K562 (cell line): ENCODE measurements at regions not wholly inside any gene's neighbourhood (a gene's known extent, or its start where the extent isn't known, plus 50 kb on each side); places are given as distances from the start of the nearest gene placed in this dataset.

Experiments
- ATAC-seq: fragments of 200-7000 bp; cut with Tn5 transposase; 3 replicates; pipeline ENCODE4 v1.9.1; 2020; ENCODE audit warnings: moderate library complexity
- BruUV-seq: library from RNA; stranded (reverse); fragments of 400-500 nt; replicated peaks from 2 replicates; lab custom pipeline; 2021; lab: Mats Ljungman, UMichigan
- CTCF ChIA-PET: fragments of 300-600 bp; formaldehyde crosslinking; extraction: SDS; loops from one replicate; lab custom pipeline; 2021; ENCODE audit warnings: low intra/inter-chr PET ratio; lab: Yijun Ruan, JAX
- POLR2A ChIA-PET: fragments of 300-600, 350-650 bp; sonication (Branson Sonifier 250); formaldehyde crosslinking; extraction: SDS; loops from one replicate; lab custom pipeline; 2021; ENCODE audit warnings: antibody characterized with exemption, inconsistent platforms; lab: Yijun Ruan, JAX
- DNase-seq, 4 experiments: peaks; one replicate each; pipeline versions ENCODE4 v3.0.0 to v3.0.0-alpha.2; 2011 to 2018; ENCODE audit warnings: low spot score in 3 of 4, mixed read lengths in 3 of 4; ENCODE audit errors: extremely low read depth in 1 of 4
- FAIRE-seq: peaks from 2 replicates; lab custom pipeline; 2011; peaks lifted over from hg19 to GRCh38; lab: Jason Lieb, UNC
- H2AFZ ChIP-seq: 2 replicates; pipeline ENCODE4 v1.6.0; 2011; ENCODE audit warnings: low read depth, low read length, control low read depth, inconsistent platforms
- H3K27ac ChIP-seq: fragments of 200-600 bp; 3 replicates; pipeline ENCODE4 v1.8.0; 2011; ENCODE audit warnings: low read depth, mild to moderate bottlenecking, control low read depth, inconsistent platforms, low read length, moderate library complexity, mixed read lengths; ENCODE audit errors: extremely low read depth
- H3K27me3 ChIP-seq, 2 experiments: fragments of 300-600 bp in 1 of 2; 2 replicates in 1 of 2; 3 replicates in 1 of 2; pipeline versions ENCODE4 v1.6.0 to v1.8.0; 2011; ENCODE audit warnings: inconsistent platforms in 2 of 2, low read length in 2 of 2, mild to moderate bottlenecking in 1 of 2, mixed read lengths in 1 of 2, moderate library complexity in 1 of 2; ENCODE audit not compliant: control insufficient read depth in 2 of 2, insufficient read depth in 2 of 2
- H3K36me3 ChIP-seq: fragments of 300-600 bp; 3 replicates; pipeline ENCODE4 v1.8.0; 2011; ENCODE audit warnings: mild to moderate bottlenecking, low read length, inconsistent platforms; ENCODE audit not compliant: control insufficient read depth, insufficient read depth
- H3K4me1 ChIP-seq, 2 experiments: fragments of 200-600 bp in 1 of 2; replicated peaks in 1 of 2; 2 replicates in 1 of 2; 3 replicates in 1 of 2; pipeline versions ENCODE4 v1.5.1 to v1.8.0; 2011; ENCODE audit warnings: inconsistent platforms in 2 of 2, low read length in 2 of 2, mild to moderate bottlenecking in 1 of 2, mixed read lengths in 1 of 2, moderate library complexity in 1 of 2; ENCODE audit not compliant: control insufficient read depth in 2 of 2, insufficient read depth in 2 of 2
- H3K4me2 ChIP-seq: 2 replicates; pipeline ENCODE4 v1.6.1; 2011; ENCODE audit warnings: low read length, control low read depth, inconsistent platforms, mixed read lengths; ENCODE audit not compliant: insufficient read depth
- H3K4me3 ChIP-seq: fragments of 200-600 bp; sonication (generic), shearing (Covaris generic); 2 replicates; pipeline ENCODE4 v1.5.1; 2016; ENCODE audit warnings: control low read depth, inconsistent platforms
- H3K79me2 ChIP-seq: fragments of 200-600 bp; 3 replicates; pipeline ENCODE4 v1.8.0; 2011; ENCODE audit warnings: low read length, inconsistent platforms; ENCODE audit not compliant: control insufficient read depth, insufficient read depth
- H3K9ac ChIP-seq, 2 experiments: 2 replicates each; pipeline versions ENCODE4 v1.6.0 to v1.6.1; 2011; ENCODE audit warnings: low read depth in 2 of 2, low read length in 2 of 2, control low read depth in 1 of 2, inconsistent platforms in 1 of 2, mild to moderate bottlenecking in 1 of 2, mixed read lengths in 1 of 2; ENCODE audit not compliant: insufficient read depth in 1 of 2
- H3K9me1 ChIP-seq: one replicate; pipeline ENCODE4 v1.6.0; 2011; ENCODE audit warnings: inconsistent platforms, mild to moderate bottlenecking, low read length, moderate library complexity; ENCODE audit not compliant: control insufficient read depth, insufficient read depth
- H3K9me3 ChIP-seq: replicated peaks from 2 replicates; pipeline ENCODE4 v1.5.1; 2011; ENCODE audit warnings: low read depth, low read length, inconsistent platforms; ENCODE audit not compliant: control insufficient read depth, insufficient read depth
- H4K20me1 ChIP-seq: replicated peaks from 2 replicates; pipeline ENCODE4 v1.6.1; 2011; ENCODE audit warnings: low read length, inconsistent platforms, mixed read lengths; ENCODE audit not compliant: control insufficient read depth, insufficient read depth
- ASH1L ChIP-seq: fragments of 450-650 bp; IDR thresholded peaks from 2 replicates; pipeline ENCODE4 v1.6.1; 2018; ENCODE audit warnings: borderline replicate concordance, mild to moderate bottlenecking, low read depth; ENCODE audit not compliant: partially characterized antibody
- DACH1 ChIP-seq: fragments of 450-650 bp; IDR thresholded peaks from 2 replicates; pipeline ENCODE4 v1.6.1; 2018; ENCODE audit not compliant: partially characterized antibody
- GTF2F1 ChIP-seq: IDR thresholded peaks from 2 replicates; pipeline ENCODE4 v1.6.1; 2011; ENCODE audit warnings: low read depth, low read length, improper control_type of control experiment
- NKRF ChIP-seq: fragments of 450-650 bp; IDR thresholded peaks from 2 replicates; pipeline ENCODE4 v1.6.1; 2016; ENCODE audit warnings: borderline replicate concordance
- NR4A1 ChIP-seq, 2 experiments: fragments of 250-450 bp in 1 of 2; fragments of 450-650 bp in 1 of 2; sonication (Bioruptor Pico) in 1 of 2; IDR thresholded peaks; 2 replicates each; pipeline versions ENCODE4 v1.4.0 to v1.6.1; 2016 to 2020; ENCODE audit warnings: mild to moderate bottlenecking in 2 of 2, missing compliant biosample characterization in 1 of 2, missing genetic modification characterization in 1 of 2, moderate library complexity in 1 of 2
- PATZ1 ChIP-seq: fragments of 250-450 bp; sonication (Bioruptor Pico); IDR thresholded peaks from 2 replicates; pipeline ENCODE4 v1.5.0; 2020; ENCODE audit warnings: mild to moderate bottlenecking, borderline replicate concordance
- PCBP1 ChIP-seq: fragments of 200-400 bp; formaldehyde crosslinking; IDR thresholded peaks from 2 replicates; pipeline ENCODE4 v1.6.1; 2018; ENCODE audit warnings: mild to moderate bottlenecking, low read depth, low read length; ENCODE audit not compliant: poor library complexity, severe bottlenecking
- PHF8 ChIP-seq: fragments of 200-600 bp; sonication (generic); IDR thresholded peaks from 2 replicates; pipeline ENCODE4 v1.6.1; 2012; ENCODE audit warnings: mixed run types, mild to moderate bottlenecking, inconsistent platforms, low read length, moderate library complexity, borderline replicate concordance
- POLR2A ChIP-seq: fragments of 450-650 bp; conservative IDR thresholded peaks from 2 replicates; pipeline ENCODE4 v1.6.1; 2016
- RNF219 ChIP-seq: fragments of 250-450 bp; sonication (Bioruptor Pico); IDR thresholded peaks from 2 replicates; pipeline ENCODE4 v1.5.0; 2022; ENCODE audit warnings: mild to moderate bottlenecking
- SUPT5H ChIP-seq: fragments of 450-650 bp; IDR thresholded peaks from 2 replicates; pipeline ENCODE4 v1.6.1; 2016
- THRB ChIP-seq: fragments of 450-650 bp; formaldehyde crosslinking; conservative IDR thresholded peaks from 2 replicates; pipeline ENCODE4 v1.4.0; 2022; ENCODE audit warnings: mild to moderate bottlenecking, missing genetic modification characterization
- ZKSCAN8 ChIP-seq: fragments of 200-800 bp; sonication (Bioruptor generic); IDR thresholded peaks from 2 replicates; pipeline ENCODE4 v1.6.1; 2016; ENCODE audit warnings: missing genetic modification characterization, missing compliant biosample characterization
- ZNF232 ChIP-seq: sonication (generic); formaldehyde crosslinking; IDR thresholded peaks from 2 replicates; pipeline ENCODE4 v1.8.0; 2022; ENCODE audit warnings: mild to moderate bottlenecking, missing genetic modification reagents
- ZNF24 ChIP-seq: fragments of 450-650 bp; IDR thresholded peaks from 2 replicates; pipeline ENCODE4 v1.6.1; 2016
- ZNF766 ChIP-seq: fragments of 200-800 bp; sonication (Bioruptor generic); conservative IDR thresholded peaks from 2 replicates; pipeline ENCODE4 v1.6.1; 2016; ENCODE audit warnings: missing genetic modification characterization, missing compliant biosample characterization
- ZSCAN29 ChIP-seq: fragments of 450-650 bp; IDR thresholded peaks from 2 replicates; pipeline ENCODE4 v1.6.1; 2017
- WGBS: fragments of 100-300 bp; shearing (Covaris generic); methylation state at CpG from one replicate; pipeline ENCODE4 v1.1.6; 2016; ENCODE audit warnings: low coverage, mixed read lengths; ENCODE audit not compliant: insufficient coverage; ENCODE audit errors: missing lambda C conversion rate; 5-methylcytosine and 5-hydroxymethylcytosine counted together
- in situ Hi-C: fragments of 300-500 bp; cut with MboI; formaldehyde crosslinking; loops from 4 replicates; pipeline ENCODE4 v1.15.0; 2018; ENCODE audit warnings: inconsistent platforms, mixed read lengths
- intact Hi-C: fragments of 100-400 bp; cut with micrococcal nuclease; formaldehyde crosslinking; loops from 2 replicates; pipeline ENCODE4 v1.14.2; 2022

- Histone ChIP-seq H3K4me3 (no peak overlapping the region), H4K20me1 (no peaks in the 10 kb centered on the region), H3K9me3 (no peaks in the 10 kb centered on the region), H3K4me2 (no peak overlapping the region), H3K9ac (no peak overlapping the region), H3K36me3 (no peaks in the 10 kb centered on the region), H3K4me1 (peaks cover 2 to 14% of the 10 kb centered on the region in 2 experiments; a peak in 3 of 5 replicates), H2AFZ (peak overlapping the region; percentile 45), H3K27ac (no peak overlapping the region), H3K79me2 (no peaks in the 10 kb centered on the region), H3K27me3 (peaks cover 0 to 5% of the 10 kb centered on the region in 2 experiments; a peak in 1 of 5 replicates), H3K9me1 (no peaks in the 10 kb centered on the region)
- ChIA-PET POLR2A (interaction anchor here (0.7 to 1.6 kb wide), 4 partner anchors 9 to 29 kb away, joined by 3 to 4 read pairs (median 3); no protein-coding TSS in a partner anchor), CTCF (no interaction called here)
- no TSS peak for BruUV-seq
- intact Hi-C loops (no loop called here), in situ Hi-C loops (no loop called here)
- ATAC-seq: no peak
- DNase-seq: no peak
- WGBS: 27% methylated on average over 5 of the region's 6 CpGs
- no peak for FAIRE-seq
- TF ChIP-seq ASH1L: no peak
- no peak for TF ChIP-seq PCBP1
- no peak for TF ChIP-seq ZNF24
- TF ChIP-seq DACH1: no peak
- TF ChIP-seq GTF2F1: no peak
- TF ChIP-seq PATZ1 (CRISPR knock-in tag): no peak
- no peak for TF ChIP-seq ZKSCAN8 (CRISPR knock-in tag)
- no peak for TF ChIP-seq RNF219 (CRISPR knock-in tag)
- TF ChIP-seq NKRF: no peak
- TF ChIP-seq ZNF232 (CRISPR knock-in tag): no peak
- no peak for TF ChIP-seq ZSCAN29
- no peak for TF ChIP-seq ZNF766 (CRISPR knock-in tag)
- TF ChIP-seq PHF8: no peak
- no peak for TF ChIP-seq NR4A1 (CRISPR knock-in tag; IDR thresholded peaks at IDR 0.05)
- TF ChIP-seq NR4A1 (tag; IDR thresholded peaks at IDR 0.05): no peak
- no peak for TF ChIP-seq THRB (CRISPR knock-in tag)
- no peak for TF ChIP-seq POLR2A
- TF ChIP-seq SUPT5H: no peak
These were observed 1027.2 kb upstream of the TMEM132C start for GRCh38 chr12:127239781-127240180.
